Upper lobe of left lung (tissue), 4 donors: ENCODE measurements at regions not wholly inside any gene's neighbourhood (a gene's known extent, or its start where the extent isn't known, plus 50 kb on each side); places are given as distances from the start of the nearest gene placed in this dataset.

Source experiments
- CTCF ChIP-seq, 6 experiments: fragments of 450-650 bp in 4 of 6; fragments of 200-600 bp in 2 of 6; sonication (generic) in 2 of 6; IDR thresholded peaks; one replicate each; pipeline ENCODE4 v1.5.1; 2016 to 2019; ENCODE audit warnings: antibody characterized with exemption in 6 of 6
- EP300 ChIP-seq, 4 donors: sonication (generic); formaldehyde crosslinking; IDR thresholded peaks; one replicate each; pipeline ENCODE4 v1.5.1; 2017; ENCODE audit warnings: antibody characterized with exemption in 4 of 4, control low read depth in 2 of 4
- POLR2A ChIP-seq, 4 donors: fragments of 450-650 bp; IDR thresholded peaks; one replicate each; pipeline ENCODE4 v1.5.1; 2016 to 2017; ENCODE audit warnings: antibody characterized with exemption in 4 of 4, mild to moderate bottlenecking in 2 of 4
- POLR2AphosphoS5 ChIP-seq, 2 donors: sonication (generic); formaldehyde crosslinking; IDR thresholded peaks; one replicate each; pipeline ENCODE4 v1.5.1; 2017; ENCODE audit warnings: antibody characterized with exemption in 2 of 2

- TF ChIP-seq CTCF (IDR thresholded peaks at IDR 0.05) (no peak), POLR2A (IDR thresholded peaks at IDR 0.05) (no peak), EP300 (IDR thresholded peaks at IDR 0.05) (no peak), POLR2AphosphoS5 (IDR thresholded peaks at IDR 0.05) (no peak)
These were observed 222.9 kb upstream of the DAAM1 start for GRCh38 chr14:58965601-58966000.
